GM19455 (cell line): ENCODE measurements at regions not wholly inside any gene's neighbourhood (a gene's known extent, or its start where the extent isn't known, plus 50 kb on each side); places are given as distances from the start of the nearest gene placed in this dataset.
"Not testable (repeated sequence)": the region's sequence is repeated elsewhere in the genome, so short reads cannot be mapped to it uniquely, and the experiment has no call there.

Experiments used
- ATAC-seq: cut with Tn5 transposase; IDR thresholded peaks from one replicate; pipeline ENCODE4 v1.9.1; 2021; ENCODE audit not compliant: unreplicated experiment

GRCh38 chr15:22258009-22258397 is 177.7 kb downstream of the OR4M2 start:
- ATAC-seq = no peak

GRCh38 chr15:22258398-22259150 is 178.2 kb downstream of the OR4M2 start:
- no peak for ATAC-seq

DNA sequence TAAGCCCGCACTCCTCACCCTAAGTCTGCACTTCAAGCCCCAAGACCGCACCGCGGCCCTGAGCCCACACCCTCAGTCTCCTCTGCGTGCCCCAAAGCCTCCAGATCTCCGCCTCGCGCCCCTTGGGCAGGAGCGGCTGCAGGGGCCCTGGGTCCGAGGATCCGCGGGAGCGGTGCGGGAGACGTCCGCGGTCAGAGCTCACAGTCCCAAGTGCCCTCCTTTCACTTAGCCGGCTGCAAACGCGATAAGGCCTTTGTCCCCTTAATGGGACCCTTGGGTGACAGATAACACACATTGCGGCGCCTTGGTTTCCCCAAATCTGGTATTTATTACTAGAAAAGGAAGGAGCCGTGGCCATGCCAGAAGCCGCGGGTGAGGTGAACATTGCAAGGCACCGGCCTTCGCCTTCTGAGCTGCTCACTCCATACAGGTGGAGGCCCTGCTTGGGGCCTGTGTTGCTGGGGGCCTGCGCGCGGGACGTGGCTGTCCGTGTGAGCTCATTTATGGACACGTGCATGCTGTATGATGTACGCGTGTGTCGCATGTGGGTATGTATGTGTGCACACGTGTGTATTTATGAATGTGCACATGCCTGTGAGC is 178.9 kb downstream of the OR4M2 start:
- ATAC-seq = not testable (repeated sequence)

DNA sequence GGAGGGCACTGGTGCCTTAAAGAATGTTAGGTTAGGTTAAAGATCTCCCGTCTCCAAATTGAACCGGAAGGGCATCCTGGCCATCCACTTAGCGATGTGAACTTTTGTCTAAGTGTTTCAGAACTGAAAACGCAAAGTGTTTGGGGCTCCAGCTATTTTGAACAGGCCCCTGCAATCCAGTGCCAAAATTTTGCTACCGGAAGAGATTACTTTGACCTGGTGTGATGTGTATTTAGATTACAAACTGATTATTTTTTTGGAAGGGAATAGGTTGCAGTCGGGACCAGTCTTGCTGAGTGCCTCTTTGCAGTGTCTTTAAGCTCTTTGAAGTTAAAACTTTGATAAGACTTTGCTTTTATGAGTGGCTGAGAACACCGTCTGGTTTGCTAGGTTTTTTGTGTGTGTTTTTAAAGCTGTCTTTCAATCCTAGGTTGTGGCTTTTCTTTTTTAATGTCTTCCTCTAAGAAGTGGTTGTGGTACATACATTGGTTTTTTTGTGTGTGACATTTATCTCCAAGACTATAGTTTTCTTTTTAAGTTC is 179.6 kb downstream of the OR4M2 start:
- ATAC-seq = no peak

DNA sequence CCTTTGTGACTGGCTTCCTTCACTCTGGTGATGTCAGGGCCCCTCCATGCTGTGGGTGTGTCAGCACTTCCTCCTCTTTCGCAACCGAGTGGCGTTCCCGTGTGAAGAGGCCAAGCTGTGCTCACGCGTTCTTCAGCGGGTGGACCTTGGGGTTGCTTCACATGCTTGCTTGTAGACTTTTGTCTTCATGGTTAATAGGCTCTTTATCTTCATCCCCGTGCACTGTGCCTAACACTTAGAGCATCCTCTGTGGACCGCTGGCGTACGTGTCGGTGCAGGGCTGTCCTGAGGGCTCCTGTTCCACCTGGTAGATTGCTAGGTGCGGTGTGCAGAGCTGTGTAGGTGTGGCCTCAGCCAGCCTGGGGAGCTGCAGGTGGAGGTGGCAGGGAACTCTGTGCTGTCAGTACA is 182.3 kb downstream of the OR4M2 start:
- ATAC-seq = no peak

GRCh38 chr15:22263738-22264137 is 183.4 kb downstream of the OR4M2 start:
- no peak for ATAC-seq

GRCh38 chr15:22264272-22264671 is 183.9 kb downstream of the OR4M2 start:
- not testable (repeated sequence) for ATAC-seq

DNA sequence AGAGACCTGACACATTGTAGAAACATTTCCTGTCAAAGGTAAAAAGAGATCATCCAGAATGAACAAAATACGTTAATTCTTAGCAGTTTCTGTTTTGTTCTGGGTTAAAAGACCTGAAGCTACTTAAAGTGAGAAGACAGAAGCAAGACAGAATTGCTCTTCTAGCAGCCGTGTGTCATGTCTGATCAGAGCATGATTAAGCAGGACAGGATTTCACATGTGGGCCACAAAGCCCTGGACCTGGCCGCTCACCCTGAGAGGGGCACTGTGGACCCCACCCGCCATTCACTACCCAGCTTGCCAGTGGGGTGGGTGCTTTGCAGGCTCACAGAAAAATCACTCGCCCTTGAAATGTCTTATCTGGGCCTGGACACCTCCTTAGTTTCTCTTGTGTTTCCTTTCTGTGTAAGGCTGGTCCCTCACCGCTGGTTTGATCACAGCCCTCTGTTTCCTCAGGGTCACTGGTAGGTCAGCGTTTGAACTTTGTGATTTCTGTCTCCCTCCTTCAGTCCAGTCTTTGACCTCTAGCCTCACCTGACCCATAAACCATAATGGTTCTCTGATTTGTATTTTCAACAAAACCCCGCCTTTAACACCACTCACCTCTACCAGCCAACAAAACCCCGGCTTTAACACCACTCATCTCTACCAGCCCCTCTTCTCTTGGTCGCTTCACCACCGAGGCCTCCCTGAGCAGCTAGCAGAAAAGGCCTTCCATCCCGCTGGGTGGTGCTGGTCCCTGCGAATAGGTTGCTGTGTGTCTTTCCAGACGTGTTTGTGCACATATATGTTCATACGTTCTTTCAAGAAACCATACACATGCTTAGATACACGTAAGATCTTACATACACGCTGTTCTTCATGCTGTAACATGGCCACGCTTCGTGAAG is 185.0 kb downstream of the OR4M2 start:
- ATAC-seq = no peak

DNA sequence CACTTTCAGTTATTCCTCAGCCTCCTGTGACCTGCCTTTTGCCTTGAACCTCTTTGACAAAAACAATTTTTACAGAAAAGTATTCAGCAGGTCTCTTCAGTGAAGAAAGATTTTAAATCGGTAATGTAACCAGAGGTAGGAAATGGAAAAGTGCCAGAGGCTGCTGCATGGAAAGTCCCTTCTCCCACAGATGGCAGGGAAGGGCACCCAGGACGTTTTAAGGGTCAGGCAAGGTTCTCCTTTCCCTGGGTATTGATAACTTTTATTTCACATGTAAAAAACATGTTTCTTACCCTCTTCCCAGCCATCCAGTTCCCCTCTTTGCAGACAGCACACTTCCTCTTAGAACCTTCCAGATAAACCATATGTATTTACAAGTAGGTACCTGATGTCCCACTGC is 185.6 kb downstream of the OR4M2 start:
- no peak for ATAC-seq

- ATAC-seq = no peak
Observed at GRCh38 chr15:22267761-22268160, 187.4 kb downstream of the OR4M2 start.

- not testable (repeated sequence) for ATAC-seq
Observed at GRCh38 chr15:22268201-22268600, 187.9 kb downstream of the OR4M2 start.

GRCh38 chr15:22268654-22269053 is 188.3 kb downstream of the OR4M2 start:
- ATAC-seq = not testable (repeated sequence)

DNA sequence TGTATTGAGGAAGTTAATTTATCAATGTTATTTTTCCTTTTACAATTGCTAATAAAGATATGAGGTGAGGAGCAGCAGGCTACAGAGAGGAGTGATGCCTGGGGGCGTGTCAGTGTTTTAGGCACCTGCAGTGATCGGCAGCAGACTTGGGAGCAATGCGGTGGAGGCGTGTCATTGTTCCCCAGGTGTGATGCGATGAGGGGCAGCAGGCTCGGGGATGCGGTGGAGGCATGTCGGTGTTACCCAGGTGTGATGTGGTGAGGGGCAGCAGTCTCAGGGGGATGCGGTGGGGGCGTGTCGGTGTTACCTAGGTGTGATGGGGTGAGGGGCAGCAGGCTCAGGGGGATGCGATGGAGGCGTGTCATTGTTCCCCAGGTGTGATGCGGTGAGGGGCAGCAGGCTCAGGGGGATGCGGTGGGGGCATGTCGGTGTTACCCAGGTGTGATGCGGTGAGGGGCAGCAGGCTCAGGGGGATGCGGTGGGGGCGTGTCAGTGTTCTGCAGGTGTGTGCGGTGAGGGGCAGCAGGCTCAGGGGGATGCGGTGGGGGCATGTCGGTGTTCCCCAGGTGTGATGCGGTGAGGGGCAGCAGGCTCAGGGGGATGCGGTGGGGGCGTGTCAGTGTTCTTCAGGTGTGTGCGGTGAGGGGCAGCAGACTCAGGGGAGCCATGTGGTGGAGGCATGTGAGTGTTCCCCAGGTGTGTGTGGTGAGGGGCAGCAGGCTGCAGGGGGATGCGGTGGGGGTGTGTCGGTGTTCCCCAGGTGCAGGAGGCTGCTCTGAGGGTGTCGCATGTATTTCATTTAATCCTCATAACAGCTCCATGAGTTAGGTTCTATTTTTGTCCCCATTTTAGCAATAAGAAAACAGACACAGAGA is 186.2 kb upstream of the GOLGA6L22 start:
- not testable (repeated sequence) for ATAC-seq

GRCh38 chr15:22273185-22273584 is 185.5 kb upstream of the GOLGA6L22 start:
- ATAC-seq = not testable (repeated sequence)

DNA sequence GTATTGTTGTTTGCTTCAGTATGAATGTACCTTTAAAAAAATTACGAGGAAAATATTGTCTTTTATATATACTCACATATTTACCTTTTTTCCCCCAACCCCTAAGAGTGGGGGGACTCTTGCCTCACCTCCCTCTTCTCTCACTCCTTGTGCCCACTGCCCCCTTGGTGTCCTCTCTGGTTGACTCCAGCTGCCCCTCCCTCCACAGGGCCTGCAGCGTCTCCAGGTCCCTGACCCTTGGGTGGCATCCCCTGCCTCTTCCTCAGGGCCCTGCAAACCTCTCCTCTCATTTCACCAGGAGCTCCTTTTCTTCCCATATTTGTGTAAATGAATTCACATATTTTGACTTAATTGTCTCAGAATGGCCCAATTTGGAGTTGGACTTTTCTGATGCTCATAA is 184.3 kb upstream of the GOLGA6L22 start:
- ATAC-seq = not testable (repeated sequence)

DNA sequence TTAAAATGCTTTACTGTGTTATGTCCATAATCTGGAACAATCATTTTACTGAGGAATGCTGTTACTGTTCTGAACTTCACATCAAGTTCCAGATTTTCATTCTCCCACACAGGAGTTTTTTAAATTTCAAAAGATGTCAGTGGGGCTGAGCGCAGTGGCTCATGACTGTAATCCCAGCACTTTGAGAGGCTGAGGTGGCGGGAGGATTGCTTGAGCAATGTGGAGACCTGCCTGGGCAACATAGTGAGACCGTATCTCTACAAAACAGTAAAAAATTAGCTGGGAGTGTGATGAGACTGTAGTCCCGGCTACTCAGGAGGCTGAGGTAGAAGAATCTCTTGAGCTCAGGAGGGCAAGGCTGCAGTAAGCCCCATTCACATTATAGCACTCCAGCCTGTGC is 177.9 kb upstream of the GOLGA6L22 start:
- ATAC-seq = not testable (repeated sequence)

DNA sequence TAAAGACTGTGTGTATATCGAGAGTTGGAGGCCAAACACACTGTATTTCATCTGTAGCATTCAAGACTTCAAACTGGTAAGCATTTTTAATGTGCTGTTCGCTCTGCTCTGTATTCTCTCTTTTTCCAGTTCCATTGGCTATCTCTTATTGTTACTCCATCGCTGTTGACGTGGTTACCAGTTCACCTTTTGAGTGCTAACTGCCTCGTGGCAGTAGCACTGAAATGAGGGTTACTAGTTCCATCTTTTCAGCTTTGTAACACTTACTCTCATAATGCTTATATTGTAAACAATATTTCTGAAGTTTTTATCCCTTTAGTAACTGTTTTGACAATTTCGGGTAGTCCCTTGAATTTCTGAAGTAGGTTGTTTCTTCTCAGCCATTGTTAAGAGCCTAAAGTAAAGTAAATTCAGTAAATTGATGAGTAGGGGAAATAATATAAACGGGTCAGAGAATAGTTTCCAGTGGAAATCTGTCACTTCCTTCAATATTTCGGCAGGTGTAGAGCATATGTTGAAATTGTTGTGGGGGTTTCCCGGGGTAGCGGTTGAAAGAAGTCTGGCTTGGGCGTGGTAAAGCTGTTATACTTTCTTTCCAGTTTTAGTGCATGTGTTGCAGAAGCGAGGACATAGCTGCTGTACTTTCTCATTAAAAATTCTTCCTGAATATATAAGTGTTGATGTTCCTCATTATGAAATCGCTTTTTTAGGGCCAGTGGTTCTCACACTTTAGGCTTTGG is 175.7 kb upstream of the GOLGA6L22 start:
- ATAC-seq = not testable (repeated sequence)

DNA sequence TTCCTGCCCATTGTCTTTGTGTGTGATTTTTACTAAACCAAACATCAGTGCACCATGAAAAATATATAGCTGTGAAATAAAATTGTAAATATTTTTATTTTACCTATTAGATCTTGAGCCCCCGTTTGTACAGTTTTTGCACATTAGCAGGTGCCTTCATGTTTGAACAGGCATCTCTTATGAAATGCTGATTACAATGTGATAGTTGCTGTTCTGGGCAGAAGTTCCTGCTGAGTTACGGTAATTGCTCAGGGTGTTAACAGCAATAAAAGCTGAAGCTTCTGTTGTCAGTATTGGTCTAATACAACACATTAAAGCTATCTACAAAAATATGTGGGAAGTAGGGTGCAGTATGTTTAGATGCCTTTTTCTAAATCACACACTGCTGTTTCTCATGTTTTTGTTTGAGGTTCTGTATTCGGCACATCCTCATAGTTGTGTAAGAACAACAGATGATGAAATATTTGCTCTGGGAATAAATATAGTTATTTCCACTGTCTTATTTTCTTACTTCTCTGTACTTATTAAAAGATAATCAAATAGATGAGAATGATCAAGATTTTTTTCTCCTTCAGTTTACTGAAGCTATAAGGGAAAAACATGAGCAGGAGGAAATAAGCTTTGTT is 173.8 kb upstream of the GOLGA6L22 start:
- not testable (repeated sequence) for ATAC-seq

GRCh38 chr15:22291054-22291453 is 167.6 kb upstream of the GOLGA6L22 start:
- not testable (repeated sequence) for ATAC-seq
